HG03139 (cell line): ENCODE measurements at regions not wholly inside any gene's neighbourhood (a gene's known extent, or its start where the extent isn't known, plus 50 kb on each side); places are given as distances from the start of the nearest gene placed in this dataset.
"Not testable (repeated sequence)": the region's sequence is repeated elsewhere in the genome, so short reads cannot be mapped to it uniquely, and the experiment has no call there.

Source experiments
- ATAC-seq: cut with Tn5 transposase; IDR thresholded peaks from one replicate; pipeline ENCODE4 v1.9.1; 2021; ENCODE audit not compliant: unreplicated experiment

GRCh38 chr18:27301615-27302378 lies 116.7 kb upstream of the CHST9 start:
- ATAC-seq = no peak

- ATAC-seq = no peak
These were observed 113.2 kb upstream of the CHST9 start for GRCh38 chr18:27298214-27298804.

GRCh38 chr18:27285973-27286562 lies 101.0 kb upstream of the CHST9 start:
- not testable (repeated sequence) for ATAC-seq

GRCh38 chr18:27278131-27278530 lies 93.0 kb upstream of the CHST9 start:
- no peak for ATAC-seq

GRCh38 chr18:27277554-27277953 lies 92.4 kb upstream of the CHST9 start:
- no peak for ATAC-seq

- ATAC-seq = no peak
These were observed 91.8 kb upstream of the CHST9 start for GRCh38 chr18:27276886-27277285.

- ATAC-seq = no peak
These were observed 91.4 kb upstream of the CHST9 start for GRCh38 chr18:27276479-27276878.

GRCh38 chr18:27274901-27275300 lies 89.8 kb upstream of the CHST9 start:
- no peak for ATAC-seq

GRCh38 chr18:27270508-27270907 lies 85.4 kb upstream of the CHST9 start:
- ATAC-seq = no peak

- no peak for ATAC-seq
These were observed 78.3 kb upstream of the CHST9 start for GRCh38 chr18:27263369-27263768.

- no peak for ATAC-seq
These were observed 76.9 kb upstream of the CHST9 start for GRCh38 chr18:27261769-27262549.

- no peak for ATAC-seq
These were observed 68.5 kb upstream of the CHST9 start for GRCh38 chr18:27253571-27253970.

GRCh38 chr18:27250471-27250870 lies 65.4 kb upstream of the CHST9 start:
- ATAC-seq = no peak

- no peak for ATAC-seq
These were observed 64.8 kb upstream of the CHST9 start for GRCh38 chr18:27249933-27250332.

- no peak for ATAC-seq
These were observed 59.2 kb upstream of the CHST9 start for GRCh38 chr18:27244259-27244658.

GRCh38 chr18:27242392-27243047 lies 57.4 kb upstream of the CHST9 start:
- no peak for ATAC-seq

- ATAC-seq = no peak
These were observed 55.3 kb upstream of the CHST9 start for GRCh38 chr18:27240383-27240782.

GRCh38 chr18:27239669-27240068 lies 54.6 kb upstream of the CHST9 start:
- no peak for ATAC-seq

- ATAC-seq = no peak
These were observed 50.2 kb upstream of the CHST9 start for GRCh38 chr18:27235218-27235870.
